ENCODE measurements at regions not wholly inside any gene's neighbourhood (a gene's known extent, or its start where the extent isn't known, plus 50 kb on each side); places are given as distances from the start of the nearest gene placed in this dataset.

DNA sequence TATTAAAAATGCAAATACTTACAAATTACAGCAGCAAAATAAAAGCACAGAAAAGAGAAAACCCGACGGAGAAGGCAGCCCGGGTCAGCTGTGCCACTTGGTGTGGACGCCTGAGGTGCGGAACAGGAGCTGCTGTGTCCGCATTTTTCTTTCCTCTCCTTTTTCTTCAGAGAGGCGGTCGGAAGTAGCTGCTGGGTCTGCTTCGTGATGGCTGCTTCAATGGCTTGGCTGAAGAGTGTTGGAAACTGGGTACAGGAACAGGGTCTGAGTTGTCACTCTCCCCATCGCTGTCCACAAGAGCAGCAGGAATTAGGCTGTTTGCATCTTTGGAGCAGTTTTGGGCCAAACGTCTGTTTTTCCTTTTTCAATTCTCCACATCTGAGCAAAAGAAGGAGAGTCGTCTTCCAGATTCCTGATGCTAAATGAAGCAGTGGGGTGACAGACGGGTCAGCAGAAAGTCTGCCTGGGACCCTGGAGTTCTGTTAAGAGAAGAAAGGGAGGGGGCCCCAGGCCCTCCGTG is 53.5 kb upstream of the ARL8B start:
- Histone ChIP-seq H3K79me2 (ENCODE audit: control insufficient read depth, insufficient read depth, low read length) (no peaks in the 10 kb centered on the region), H3K9me1 (ENCODE audit: control insufficient read depth, insufficient read depth, low read length) (no peaks in the 10 kb centered on the region), H2AFZ (ENCODE audit: low read depth, low read length) (peak overlapping the region; percentile 36; the same call in 1 of the 2 replicates), H4K20me1 (replicated peaks; ENCODE audit: control insufficient read depth, insufficient read depth, low read length) (no peaks in the 10 kb centered on the region), H3K27me3 (ENCODE audit: control insufficient read depth in 2 of 2, insufficient read depth in 2 of 2, low read length in 2 of 2) (peaks cover 4 to 8% of the 10 kb centered on the region in 2 experiments; a peak in 3 of 5 replicates), H3K4me3 (no peak overlapping the region), H3K36me3 (ENCODE audit: control insufficient read depth, insufficient read depth, low read length) (no peaks in the 10 kb centered on the region), H3K9ac (ENCODE audit: insufficient read depth in 1 of 2, low read depth in 2 of 2, low read length in 2 of 2) (peak overlapping the region in 1 of 2 experiments; percentile 26; a peak in 1 of 4 replicates), H3K27ac (ENCODE audit: extremely low read depth, low read depth, low read length) (no peak overlapping the region), H3K4me2 (ENCODE audit: insufficient read depth, low read length) (no peak overlapping the region), H3K4me1 (replicated peaks in 1 of 2; ENCODE audit: control insufficient read depth in 2 of 2, insufficient read depth in 2 of 2, low read length in 2 of 2) (peaks cover under 1 to 3% of the 10 kb centered on the region in 2 experiments; a peak in 3 of 5 replicates), H3K9me3 (replicated peaks; ENCODE audit: control insufficient read depth, insufficient read depth, low read depth, low read length) (no peaks in the 10 kb centered on the region)
- ATAC-seq (no peak; the same call in 2 of the 3 replicates), FAIRE-seq (no peak), DNase-seq (ENCODE audit: extremely low read depth in 1 of 4, low spot score in 3 of 4) (no peak)
- TF ChIP-seq, protein P1, sequence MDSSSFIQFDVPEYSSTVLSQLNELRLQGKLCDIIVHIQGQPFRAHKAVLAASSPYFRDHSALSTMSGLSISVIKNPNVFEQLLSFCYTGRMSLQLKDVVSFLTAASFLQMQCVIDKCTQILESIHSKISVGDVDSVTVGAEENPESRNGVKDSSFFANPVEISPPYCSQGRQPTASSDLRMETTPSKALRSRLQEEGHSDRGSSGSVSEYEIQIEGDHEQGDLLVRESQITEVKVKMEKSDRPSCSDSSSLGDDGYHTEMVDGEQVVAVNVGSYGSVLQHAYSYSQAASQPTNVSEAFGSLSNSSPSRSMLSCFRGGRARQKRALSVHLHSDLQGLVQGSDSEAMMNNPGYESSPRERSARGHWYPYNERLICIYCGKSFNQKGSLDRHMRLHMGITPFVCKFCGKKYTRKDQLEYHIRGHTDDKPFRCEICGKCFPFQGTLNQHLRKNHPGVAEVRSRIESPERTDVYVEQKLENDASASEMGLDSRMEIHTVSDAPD (CRISPR knock-in tag; IDR thresholded peaks at IDR 0.05): no peak
- TF ChIP-seq MAFF (IDR thresholded peaks at IDR 0.05; ENCODE audit: low read length): no peak
- TF ChIP-seq, protein P2, sequence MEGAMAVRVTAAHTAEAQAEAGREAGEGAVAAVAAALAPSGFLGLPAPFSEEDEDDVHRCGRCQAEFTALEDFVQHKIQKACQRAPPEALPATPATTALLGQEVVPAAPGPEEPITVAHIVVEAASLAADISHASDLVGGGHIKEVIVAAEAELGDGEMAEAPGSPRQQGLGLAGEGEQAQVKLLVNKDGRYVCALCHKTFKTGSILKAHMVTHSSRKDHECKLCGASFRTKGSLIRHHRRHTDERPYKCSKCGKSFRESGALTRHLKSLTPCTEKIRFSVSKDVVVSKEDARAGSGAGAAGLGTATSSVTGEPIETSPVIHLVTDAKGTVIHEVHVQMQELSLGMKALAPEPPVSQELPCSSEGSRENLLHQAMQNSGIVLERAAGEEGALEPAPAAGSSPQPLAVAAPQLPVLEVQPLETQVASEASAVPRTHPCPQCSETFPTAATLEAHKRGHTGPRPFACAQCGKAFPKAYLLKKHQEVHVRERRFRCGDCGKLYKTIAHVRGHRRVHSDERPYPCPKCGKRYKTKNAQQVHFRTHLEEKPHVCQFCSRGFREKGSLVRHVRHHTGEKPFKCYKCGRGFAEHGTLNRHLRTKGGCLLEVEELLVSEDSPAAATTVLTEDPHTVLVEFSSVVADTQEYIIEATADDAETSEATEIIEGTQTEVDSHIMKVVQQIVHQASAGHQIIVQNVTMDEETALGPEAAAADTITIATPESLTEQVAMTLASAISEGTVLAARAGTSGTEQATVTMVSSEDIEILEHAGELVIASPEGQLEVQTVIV (CRISPR knock-in tag; IDR thresholded peaks at IDR 0.05; ENCODE audit: borderline replicate concordance): no peak
- TF ChIP-seq, protein P3, sequence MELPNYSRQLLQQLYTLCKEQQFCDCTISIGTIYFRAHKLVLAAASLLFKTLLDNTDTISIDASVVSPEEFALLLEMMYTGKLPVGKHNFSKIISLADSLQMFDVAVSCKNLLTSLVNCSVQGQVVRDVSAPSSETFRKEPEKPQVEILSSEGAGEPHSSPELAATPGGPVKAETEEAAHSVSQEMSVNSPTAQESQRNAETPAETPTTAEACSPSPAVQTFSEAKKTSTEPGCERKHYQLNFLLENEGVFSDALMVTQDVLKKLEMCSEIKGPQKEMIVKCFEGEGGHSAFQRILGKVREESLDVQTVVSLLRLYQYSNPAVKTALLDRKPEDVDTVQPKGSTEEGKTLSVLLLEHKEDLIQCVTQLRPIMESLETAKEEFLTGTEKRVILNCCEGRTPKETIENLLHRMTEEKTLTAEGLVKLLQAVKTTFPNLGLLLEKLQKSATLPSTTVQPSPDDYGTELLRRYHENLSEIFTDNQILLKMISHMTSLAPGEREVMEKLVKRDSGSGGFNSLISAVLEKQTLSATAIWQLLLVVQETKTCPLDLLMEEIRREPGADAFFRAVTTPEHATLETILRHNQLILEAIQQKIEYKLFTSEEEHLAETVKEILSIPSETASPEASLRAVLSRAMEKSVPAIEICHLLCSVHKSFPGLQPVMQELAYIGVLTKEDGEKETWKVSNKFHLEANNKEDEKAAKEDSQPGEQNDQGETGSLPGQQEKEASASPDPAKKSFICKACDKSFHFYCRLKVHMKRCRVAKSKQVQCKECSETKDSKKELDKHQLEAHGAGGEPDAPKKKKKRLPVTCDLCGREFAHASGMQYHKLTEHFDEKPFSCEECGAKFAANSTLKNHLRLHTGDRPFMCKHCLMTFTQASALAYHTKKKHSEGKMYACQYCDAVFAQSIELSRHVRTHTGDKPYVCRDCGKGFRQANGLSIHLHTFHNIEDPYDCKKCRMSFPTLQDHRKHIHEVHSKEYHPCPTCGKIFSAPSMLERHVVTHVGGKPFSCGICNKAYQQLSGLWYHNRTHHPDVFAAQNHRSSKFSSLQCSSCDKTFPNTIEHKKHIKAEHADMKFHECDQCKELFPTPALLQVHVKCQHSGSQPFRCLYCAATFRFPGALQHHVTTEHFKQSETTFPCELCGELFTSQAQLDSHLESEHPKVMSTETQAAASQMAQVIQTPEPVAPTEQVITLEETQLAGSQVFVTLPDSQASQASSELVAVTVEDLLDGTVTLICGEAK (IDR thresholded peaks at IDR 0.05): no peak
- TF ChIP-seq, protein P3 (CRISPR knock-in tag; IDR thresholded peaks at IDR 0.05): no peak
- TF ChIP-seq TBL1XR1 (IDR thresholded peaks at IDR 0.05; ENCODE audit: low read length in 2 of 2): no peak
- in situ Hi-C loops (cut with MboI) (no loop called here), intact Hi-C loops (cut with micrococcal nuclease) (no loop called here)
- ChIA-PET POLR2A (no interaction called here), CTCF (ENCODE audit: low intra/inter-chr PET ratio) (no interaction called here)
- no TSS peak for BruUV-seq (replicated peaks)
- WGBS (ENCODE audit: insufficient coverage, low coverage, missing lambda C conversion rate): 35% methylated on average over 14 of the region's 14 CpGs

Measured in K562 (cell line).